ENCODE measurements at regions not wholly inside any gene's neighbourhood (a gene's known extent, or its start where the extent isn't known, plus 50 kb on each side); places are given as distances from the start of the nearest gene placed in this dataset.

DNA sequence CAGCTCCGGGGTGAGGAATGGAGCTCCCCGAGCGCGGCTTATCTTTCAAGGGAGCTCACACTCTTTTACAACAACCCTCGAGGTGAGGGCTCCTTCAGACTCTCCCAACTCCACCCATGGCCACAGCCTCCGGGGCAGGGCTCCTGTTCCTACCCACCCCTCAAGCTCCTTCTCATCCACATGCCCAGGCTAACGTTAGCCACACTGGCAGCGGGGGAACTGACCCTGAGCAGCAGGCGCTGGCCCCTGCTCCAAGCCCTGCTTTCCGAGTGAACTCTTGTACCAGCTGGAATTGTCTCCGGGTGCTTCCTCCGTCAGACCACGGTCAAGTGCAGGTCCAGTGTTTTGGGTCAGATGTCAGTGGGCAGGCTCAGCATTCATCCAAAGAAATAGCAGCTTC is 89.4 kb downstream of the ANKRD10 start:
- Histone ChIP-seq H3K4me3 (no peak overlapping the region), H3K27me3 (ENCODE audit: low read depth) (no peaks in the 10 kb centered on the region), H3K4me1 (no peaks in the 10 kb centered on the region), H3K9me3 (no peaks in the 10 kb centered on the region), H3K36me3 (replicated peaks) (no peaks in the 10 kb centered on the region)
- DNase-seq (ENCODE audit: low spot score in 2 of 2), result no peak
- in situ Hi-C loops (cut with MboI; ENCODE audit: low sequenced_read_pairs), result no loop called here

DNA sequence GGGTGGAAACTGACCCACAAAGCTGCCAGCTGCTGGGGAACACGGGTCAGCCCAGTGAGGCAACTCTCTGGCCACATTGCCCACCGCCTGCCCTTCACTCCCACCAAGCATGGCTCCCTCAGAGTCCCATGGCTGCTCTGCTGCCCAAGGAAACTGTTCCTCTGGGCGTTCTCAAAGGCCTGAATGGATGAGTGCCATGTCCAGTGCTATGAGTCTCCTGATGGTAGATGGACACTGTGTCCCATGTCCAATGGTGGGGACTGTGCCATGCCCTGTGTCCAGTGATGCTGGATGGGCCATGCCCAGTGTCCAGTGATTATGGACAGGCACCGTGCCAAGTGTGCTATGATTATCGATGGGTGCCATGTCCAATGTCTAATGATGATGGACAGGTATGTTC is 88.8 kb downstream of the ANKRD10 start:
- Histone ChIP-seq H3K4me3 (no peak overlapping the region), H3K4me1 (no peaks in the 10 kb centered on the region), H3K36me3 (replicated peaks) (no peaks in the 10 kb centered on the region), H3K27me3 (ENCODE audit: low read depth) (no peaks in the 10 kb centered on the region), H3K9me3 (no peaks in the 10 kb centered on the region)
- DNase-seq (ENCODE audit: low spot score in 2 of 2), result no peak
- in situ Hi-C loops (cut with MboI; ENCODE audit: low sequenced_read_pairs), result no loop called here

GRCh38 chr13:110826861-110827672 is 87.8 kb downstream of the ANKRD10 start:
- Histone ChIP-seq H3K27me3 (ENCODE audit: low read depth) (no peaks in the 10 kb centered on the region), H3K9me3 (no peaks in the 10 kb centered on the region), H3K36me3 (replicated peaks) (no peaks in the 10 kb centered on the region), H3K4me1 (no peaks in the 10 kb centered on the region), H3K4me3 (no peak overlapping the region)
- in situ Hi-C loops (cut with MboI; ENCODE audit: low sequenced_read_pairs), result no loop called here
- DNase-seq (ENCODE audit: low spot score in 2 of 2), result no peak

Measured in HAP-1 (cell line).